IMR-90 (cell line): ENCODE measurements at regions not wholly inside any gene's neighbourhood (a gene's known extent, or its start where the extent isn't known, plus 50 kb on each side); places are given as distances from the start of the nearest gene placed in this dataset.

ENCODE experiments used
- ATAC-seq: fragments of 200-7000 bp; cut with Tn5 transposase; 2 replicates; pipeline ENCODE4 v1.9.1; 2020; ENCODE audit warnings: low read depth, mild to moderate bottlenecking, moderate library complexity
- BruUV-seq: library from RNA; stranded (reverse); fragments of 400-500 nt; replicated peaks from 2 replicates; lab custom pipeline; 2021; lab: Mats Ljungman, UMichigan
- CTCF ChIA-PET: fragments of 300-600 bp; formaldehyde crosslinking; extraction: SDS; loops from one replicate; lab custom pipeline; 2021; ENCODE audit warnings: antibody characterized with exemption; lab: Yijun Ruan, JAX
- POLR2A ChIA-PET: fragments of 300-600 bp; sonication (Branson Sonifier 250); formaldehyde crosslinking; loops from one replicate; lab custom pipeline; 2022; ENCODE audit warnings: antibody characterized with exemption; ENCODE audit not compliant: unreplicated experiment; lab: Charles Lee
- DNase-seq: peaks from one replicate; pipeline ENCODE4 v3.0.0; 2013
- H2AFZ ChIP-seq: replicated peaks from 2 replicates; pipeline ENCODE3; 2013; ENCODE audit warnings: low read length, mild to moderate bottlenecking; ENCODE audit not compliant: poor library complexity
- H2AK5ac ChIP-seq: 2 replicates; pipeline ENCODE4 v1.6.1; 2013; ENCODE audit warnings: low read depth, low read length, inconsistent platforms
- H2AK9ac ChIP-seq: replicated peaks from 2 replicates; pipeline ENCODE3; 2013; ENCODE audit warnings: mild to moderate bottlenecking, low read depth, low read length, moderate library complexity; ENCODE audit not compliant: poor library complexity
- H2BK120ac ChIP-seq: 2 replicates; pipeline ENCODE4 v1.6.1; 2013; ENCODE audit warnings: low read depth, low read length, inconsistent platforms
- H2BK15ac ChIP-seq: 3 replicates; pipeline ENCODE4 v1.6.1; 2013; ENCODE audit warnings: low read depth, low read length, inconsistent platforms
- H2BK20ac ChIP-seq: 2 replicates; pipeline ENCODE4 v1.6.1; 2013; ENCODE audit warnings: low read depth, mild to moderate bottlenecking, inconsistent platforms, low read length, moderate library complexity
- H2BK5ac ChIP-seq: 2 replicates; pipeline ENCODE4 v1.6.1; 2013; ENCODE audit warnings: mild to moderate bottlenecking, low read depth, low read length, inconsistent platforms; ENCODE audit not compliant: poor library complexity, severe bottlenecking
- H3K14ac ChIP-seq: replicated peaks from 2 replicates; pipeline ENCODE4 v1.6.1; 2013; ENCODE audit warnings: low read depth, low read length, inconsistent platforms
- H3K18ac ChIP-seq: 2 replicates; pipeline ENCODE4 v1.6.1; 2013; ENCODE audit warnings: low read depth, low read length, control low read depth
- H3K23ac ChIP-seq: 2 replicates; pipeline ENCODE4 v1.6.1; 2013; ENCODE audit warnings: low read depth, low read length, inconsistent platforms
- H3K27ac ChIP-seq: 2 replicates; pipeline ENCODE4 v1.5.1; 2013; ENCODE audit warnings: mild to moderate bottlenecking, control low read depth, low read length; ENCODE audit not compliant: insufficient read depth
- H3K27me3 ChIP-seq: 2 replicates; pipeline ENCODE4 v1.6.1; 2013; ENCODE audit warnings: low read length; ENCODE audit not compliant: control insufficient read depth, insufficient read depth
- H3K36me3 ChIP-seq: 2 replicates; pipeline ENCODE4 v1.6.1; 2013; ENCODE audit warnings: low read length, mixed read lengths; ENCODE audit not compliant: control insufficient read depth, insufficient read depth
- H3K4ac ChIP-seq: 2 replicates; pipeline ENCODE4 v1.6.1; 2013; ENCODE audit warnings: low read depth, low read length, inconsistent platforms
- H3K4me1 ChIP-seq: 2 replicates; pipeline ENCODE4 v1.6.1; 2013; ENCODE audit warnings: low read length, mixed read lengths; ENCODE audit not compliant: control insufficient read depth, insufficient read depth
- H3K4me2 ChIP-seq: 2 replicates; pipeline ENCODE4 v1.6.1; 2013; ENCODE audit warnings: low read depth, mild to moderate bottlenecking, control low read depth, low read length, moderate library complexity
- H3K4me3 ChIP-seq: 2 replicates; pipeline ENCODE4 v1.5.1; 2013; ENCODE audit warnings: low read depth, mild to moderate bottlenecking, control low read depth, low read length, moderate library complexity; ENCODE audit not compliant: insufficient read depth
- H3K56ac ChIP-seq: 2 replicates; pipeline ENCODE4 v1.6.1; 2013; ENCODE audit warnings: low read length, inconsistent platforms; ENCODE audit not compliant: insufficient read depth; ENCODE audit errors: extremely low read depth
- H3K79me1 ChIP-seq, 2 experiments: 2 replicates each; pipeline ENCODE4 v1.6.1; 2013; ENCODE audit warnings: low read length in 2 of 2, inconsistent platforms in 1 of 2, low read depth in 1 of 2
- H3K9ac ChIP-seq: 2 replicates; pipeline ENCODE4 v1.6.1; 2013; ENCODE audit warnings: low read depth, low read length, control low read depth
- H3K9me1 ChIP-seq: 2 replicates; pipeline ENCODE4 v1.6.1; 2013; ENCODE audit warnings: low read length, inconsistent platforms; ENCODE audit not compliant: insufficient read depth
- H3K9me3 ChIP-seq: 2 replicates; pipeline ENCODE4 v1.6.1; 2013; ENCODE audit warnings: low read length; ENCODE audit not compliant: control insufficient read depth, insufficient read depth
- H4K20me1 ChIP-seq: 2 replicates; pipeline ENCODE4 v1.6.1; 2013; ENCODE audit warnings: low read length, inconsistent platforms; ENCODE audit not compliant: insufficient read depth
- H4K5ac ChIP-seq: 2 replicates; pipeline ENCODE4 v1.6.1; 2013; ENCODE audit warnings: mild to moderate bottlenecking, low read depth, low read length, control low read depth
- H4K8ac ChIP-seq, 2 experiments: 2 replicates each; pipeline ENCODE4 v1.6.1; 2013; ENCODE audit warnings: low read depth in 2 of 2, low read length in 2 of 2, control low read depth in 1 of 2, inconsistent platforms in 1 of 2
- H4K91ac ChIP-seq: 2 replicates; pipeline ENCODE4 v1.6.1; 2013; ENCODE audit warnings: low read depth, low read length, inconsistent platforms; ENCODE audit not compliant: insufficient read depth
- BHLHE40 ChIP-seq: fragments of 150-350 bp; IDR thresholded peaks from 2 replicates; pipeline ENCODE4 v1.6.1; 2016; ENCODE audit warnings: mild to moderate bottlenecking, low read depth, low read length
- CEBPB ChIP-seq: IDR thresholded peaks from 2 replicates; pipeline ENCODE4 v1.6.1; 2012; ENCODE audit warnings: low read depth, low read length, improper control_type of control experiment
- CHD1 ChIP-seq: IDR thresholded peaks from 2 replicates; pipeline ENCODE4 v1.6.1; 2012; ENCODE audit warnings: low read depth, low read length, improper control_type of control experiment
- CTCF ChIP-seq: conservative IDR thresholded peaks from 2 replicates; pipeline ENCODE4 v1.5.1; 2012; ENCODE audit warnings: mild to moderate bottlenecking, low read depth, low read length, improper control_type of control experiment
- ELK1 ChIP-seq: fragments of 150-350 bp; IDR thresholded peaks from 2 replicates; pipeline ENCODE4 v1.6.1; 2016; ENCODE audit warnings: low read depth, mild to moderate bottlenecking, low read length, moderate library complexity, borderline replicate concordance
- FOS ChIP-seq: fragments of 150-350 bp; IDR thresholded peaks from 2 replicates; pipeline ENCODE4 v1.6.1; 2016; ENCODE audit warnings: low read depth, low read length
- MAFK ChIP-seq: IDR thresholded peaks from 2 replicates; pipeline ENCODE4 v1.6.1; 2012; ENCODE audit warnings: low read depth, low read length, improper control_type of control experiment
- MAZ ChIP-seq: IDR thresholded peaks from 2 replicates; pipeline ENCODE4 v1.6.1; 2012; ENCODE audit warnings: low read depth, mild to moderate bottlenecking, low read length, improper control_type of control experiment, moderate library complexity, borderline replicate concordance
- MXI1 ChIP-seq: IDR thresholded peaks from 2 replicates; pipeline ENCODE4 v1.6.1; 2012; ENCODE audit warnings: low read depth, mild to moderate bottlenecking, low read length, moderate library complexity, borderline replicate concordance
- NFE2L2 ChIP-seq: fragments of 150-350 bp; IDR thresholded peaks from 2 replicates; pipeline ENCODE4 v1.6.1; 2016; ENCODE audit warnings: low read depth, mild to moderate bottlenecking, low read length
- POLR2A ChIP-seq: IDR thresholded peaks from 2 replicates; pipeline ENCODE4 v1.6.1; 2012; ENCODE audit warnings: mild to moderate bottlenecking, low read depth, low read length
- RAD21 ChIP-seq: IDR thresholded peaks from 2 replicates; pipeline ENCODE4 v1.6.1; 2012; ENCODE audit warnings: low read length, improper control_type of control experiment
- RCOR1 ChIP-seq: IDR thresholded peaks from 2 replicates; pipeline ENCODE4 v1.6.1; 2012; ENCODE audit warnings: mild to moderate bottlenecking, low read length, improper control_type of control experiment; ENCODE audit not compliant: insufficient replicate concordance
- RFX5 ChIP-seq: IDR thresholded peaks from 2 replicates; pipeline ENCODE4 v1.8.0; 2012; ENCODE audit warnings: low read depth, mild to moderate bottlenecking, low read length, moderate library complexity
- SMC3 ChIP-seq: fragments of 150-350 bp; IDR thresholded peaks from 2 replicates; pipeline ENCODE4 v1.6.1; 2016; ENCODE audit warnings: low read depth, mild to moderate bottlenecking, antibody characterized with exemption, low read length, moderate library complexity
- USF2 ChIP-seq: fragments of 150-350 bp; IDR thresholded peaks from 2 replicates; pipeline ENCODE4 v1.6.1; 2017; ENCODE audit warnings: mild to moderate bottlenecking, antibody characterized with exemption, low read length, low read depth
- WGBS, 2 experiments: methylation state at CpG; one replicate each; pipeline versions ENCODE4 v1.1.5 to v1.1.7; 2013; ENCODE audit warnings: missing lambda C conversion rate in 2 of 2; ENCODE audit not compliant: insufficient read length in 1 of 2; ENCODE audit errors: extremely low coverage in 2 of 2; 5-methylcytosine and 5-hydroxymethylcytosine counted together
- dilution Hi-C: fragments of 300-500 bp; cut with HindIII; formaldehyde crosslinking; loops from one replicate; pipeline ENCODE4 v1.14.3; 2018; ENCODE audit warnings: low sequenced_read_pairs; ENCODE audit not compliant: unreplicated experiment
- in situ Hi-C: fragments of 300-500 bp; cut with MboI; formaldehyde crosslinking; loops from 3 replicates; pipeline ENCODE4 v1.14.3; 2019; ENCODE audit warnings: low sequenced_read_pairs, inconsistent platforms, mixed read lengths
- intact Hi-C: fragments of 100-400 bp; cut with micrococcal nuclease; formaldehyde crosslinking; loops from 2 replicates; pipeline ENCODE4 v1.10.0; 2022

GRCh38 chr1:73176902-73177301 lies 894.6 kb upstream of the NEGR1 start:
- no peak overlapping the region for H2BK5ac ChIP-seq
- H3K4me2 ChIP-seq: no peak overlapping the region
- in situ Hi-C loops (no loop called here), dilution Hi-C loops (no loop called here), intact Hi-C loops (no loop called here)
- no peak overlapping the region for H3K4ac ChIP-seq
- no peak overlapping the region for H3K14ac ChIP-seq
- no peak overlapping the region for H2AFZ ChIP-seq
- H2AK5ac ChIP-seq: no peak overlapping the region
- BruUV-seq: no TSS peak
- POLR2A ChIA-PET: no interaction called here
- H2AK9ac ChIP-seq: no peak overlapping the region
- no peak overlapping the region for H2BK120ac ChIP-seq
- TF ChIP-seq POLR2A (no peak), CTCF (no peak), MXI1 (no peak), MAZ (no peak), RCOR1 (no peak), FOS (no peak), RFX5 (no peak), BHLHE40 (no peak), MAFK (no peak), CEBPB (no peak), SMC3 (no peak), ELK1 (no peak), NFE2L2 (no peak), USF2 (no peak), RAD21 (no peak), CHD1 (no peak)
- H3K18ac ChIP-seq: no peak overlapping the region
- H3K79me1 ChIP-seq: no peaks in the 10 kb centered on the region
- no peak overlapping the region for H4K91ac ChIP-seq
- WGBS, 2 experiments: no CpG with 5 or more reads among the region's 2 CpGs
- H4K5ac ChIP-seq: no peak overlapping the region
- H2BK15ac ChIP-seq: no peak overlapping the region
- no peak overlapping the region for H3K9ac ChIP-seq
- H3K4me3 ChIP-seq: no peak overlapping the region
- H4K8ac ChIP-seq: no peak overlapping the region
- H2BK20ac ChIP-seq: no peak overlapping the region
- H3K27me3 ChIP-seq: no peaks in the 10 kb centered on the region
- H3K9me1 ChIP-seq: no peaks in the 10 kb centered on the region
- H4K20me1 ChIP-seq: no peaks in the 10 kb centered on the region
- CTCF ChIA-PET: no interaction called here
- ATAC-seq (no peak), DNase-seq (no peak)
- peaks cover 11% of the 10 kb centered on the region; the same call in 1 of the 2 replicates for H3K9me3 ChIP-seq
- H3K36me3 ChIP-seq: no peaks in the 10 kb centered on the region
- H3K27ac ChIP-seq: no peak overlapping the region
- H3K4me1 ChIP-seq: no peaks in the 10 kb centered on the region
- no peak overlapping the region for H3K56ac ChIP-seq
- no peak overlapping the region for H3K23ac ChIP-seq
